ENCODE measurements at regions not wholly inside any gene's neighbourhood (a gene's known extent, or its start where the extent isn't known, plus 50 kb on each side); places are given as distances from the start of the nearest gene placed in this dataset.

DNA sequence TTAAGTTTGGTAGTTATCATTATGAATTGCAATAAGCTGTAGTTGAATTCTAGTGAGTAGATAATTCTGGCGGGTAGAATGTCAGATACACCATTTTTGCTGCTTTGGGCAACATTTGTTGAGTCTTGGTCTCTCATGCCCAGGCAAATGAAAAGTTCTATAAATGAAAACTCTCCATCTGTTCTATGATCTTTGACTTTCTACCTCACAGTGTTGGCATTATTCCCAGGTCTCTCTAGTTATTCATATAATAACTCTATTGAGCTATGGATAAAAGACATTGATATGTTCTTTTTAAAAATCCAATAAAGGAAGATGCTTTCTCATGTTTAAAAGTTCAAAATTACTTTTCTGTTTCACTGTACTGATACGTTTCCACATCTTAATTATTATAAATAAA, 415.3 kb upstream of the SEMA3D start:
- TF ChIP-seq CTCF (optimal IDR thresholded peaks at IDR 0.05 in 1 of 3, IDR thresholded peaks at IDR 0.05 in 1 of 3, conservative IDR thresholded peaks at IDR 0.05 in 1 of 3; ENCODE audit: extremely low read depth in 1 of 3, insufficient read depth in 2 of 3, low read length in 3 of 3) (no peak), EZH2 (IDR thresholded peaks at IDR 0.05; ENCODE audit: low read length) (no peak)

Measured in keratinocyte (primary cell).